Karpas-422 (cell line): ENCODE measurements at regions not wholly inside any gene's neighbourhood (a gene's known extent, or its start where the extent isn't known, plus 50 kb on each side); places are given as distances from the start of the nearest gene placed in this dataset.
"Not testable (repeated sequence)": the region's sequence is repeated elsewhere in the genome, so short reads cannot be mapped to it uniquely, and the experiment has no call there.

Source experiments
- DNase-seq: peaks from one replicate; pipeline ENCODE4 v3.0.0-alpha.2; 2015
- H2AFZ ChIP-seq: fragments of 200-600 bp; sonication (generic); 2 replicates; pipeline ENCODE4 v1.6.1; 2014; ENCODE audit warnings: antibody characterized with exemption, low read length, mixed read lengths
- H3K27ac ChIP-seq: fragments of 200-600 bp; sonication (generic); 2 replicates; pipeline ENCODE4 v1.5.1; 2014; ENCODE audit warnings: mild to moderate bottlenecking, low read length, moderate library complexity
- H3K27me3 ChIP-seq: fragments of 200-600 bp; sonication (generic); 2 replicates; pipeline ENCODE4 v1.6.1; 2014; ENCODE audit warnings: low read length, mixed read lengths
- H3K36me3 ChIP-seq: fragments of 200-600 bp; sonication (generic); 2 replicates; pipeline ENCODE4 v1.6.1; 2014; ENCODE audit warnings: low read length, mixed read lengths; ENCODE audit not compliant: insufficient read depth
- H3K4me1 ChIP-seq: fragments of 200-600 bp; sonication (generic); 2 replicates; pipeline ENCODE4 v1.6.1; 2014; ENCODE audit warnings: mild to moderate bottlenecking, low read length, mixed read lengths
- H3K4me2 ChIP-seq: fragments of 200-600 bp; sonication (generic); 2 replicates; pipeline ENCODE4 v1.6.1; 2014; ENCODE audit warnings: low read length, low read depth, mild to moderate bottlenecking; ENCODE audit not compliant: poor library complexity, severe bottlenecking
- H3K4me3 ChIP-seq: fragments of 200-600 bp; sonication (generic); 2 replicates; pipeline ENCODE4 v1.5.1; 2014; ENCODE audit warnings: mild to moderate bottlenecking, antibody characterized with exemption, low read length, mixed read lengths
- H3K79me2 ChIP-seq: fragments of 200-600 bp; sonication (generic); 2 replicates; pipeline ENCODE4 v1.6.1; 2014; ENCODE audit warnings: mild to moderate bottlenecking, low read length, mixed read lengths
- H3K9ac ChIP-seq: fragments of 200-600 bp; sonication (generic); 2 replicates; pipeline ENCODE4 v1.6.0; 2014; ENCODE audit warnings: low read length
- H3K9me2 ChIP-seq: fragments of 200-600 bp; sonication (generic), shearing (Covaris generic); replicated peaks from 2 replicates; pipeline ENCODE4 v1.6.0; 2014; ENCODE audit warnings: mild to moderate bottlenecking, low read length, moderate library complexity; ENCODE audit not compliant: insufficient read depth
- H3K9me3 ChIP-seq: fragments of 300-700, 200-600 bp; sonication (generic); 2 replicates; pipeline ENCODE4 v1.6.1; 2014; ENCODE audit warnings: low read length, mixed read lengths
- H4K20me1 ChIP-seq: fragments of 200-600 bp; sonication (generic); 2 replicates; pipeline ENCODE4 v1.6.1; 2014; ENCODE audit warnings: mild to moderate bottlenecking, antibody characterized with exemption, low read length, low read depth; ENCODE audit not compliant: insufficient read depth

DNA sequence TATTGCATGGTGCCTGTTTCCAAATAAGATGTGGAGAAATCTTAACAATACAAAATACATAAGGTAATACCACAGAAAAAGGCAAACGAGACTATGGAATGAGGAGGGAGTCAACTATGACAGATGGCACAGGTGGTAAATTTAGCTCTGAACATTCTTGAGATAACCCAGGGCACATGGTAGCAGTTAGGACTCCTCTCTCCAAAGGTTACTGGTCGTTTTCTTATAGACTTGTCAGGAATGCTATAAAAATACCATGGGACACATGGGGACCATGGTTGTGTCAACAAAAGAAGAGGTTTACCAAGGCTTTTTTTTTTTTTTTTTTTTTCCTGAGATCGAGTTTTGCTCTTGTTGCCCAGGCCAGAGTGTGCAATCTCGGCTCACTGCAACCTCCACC, 209.4 kb upstream of the RFX3 start:
- H3K9me2 ChIP-seq = no peaks in the 10 kb centered on the region
- H3K9me3 ChIP-seq = no peaks in the 10 kb centered on the region
- no peak overlapping the region for H3K4me3 ChIP-seq

DNA sequence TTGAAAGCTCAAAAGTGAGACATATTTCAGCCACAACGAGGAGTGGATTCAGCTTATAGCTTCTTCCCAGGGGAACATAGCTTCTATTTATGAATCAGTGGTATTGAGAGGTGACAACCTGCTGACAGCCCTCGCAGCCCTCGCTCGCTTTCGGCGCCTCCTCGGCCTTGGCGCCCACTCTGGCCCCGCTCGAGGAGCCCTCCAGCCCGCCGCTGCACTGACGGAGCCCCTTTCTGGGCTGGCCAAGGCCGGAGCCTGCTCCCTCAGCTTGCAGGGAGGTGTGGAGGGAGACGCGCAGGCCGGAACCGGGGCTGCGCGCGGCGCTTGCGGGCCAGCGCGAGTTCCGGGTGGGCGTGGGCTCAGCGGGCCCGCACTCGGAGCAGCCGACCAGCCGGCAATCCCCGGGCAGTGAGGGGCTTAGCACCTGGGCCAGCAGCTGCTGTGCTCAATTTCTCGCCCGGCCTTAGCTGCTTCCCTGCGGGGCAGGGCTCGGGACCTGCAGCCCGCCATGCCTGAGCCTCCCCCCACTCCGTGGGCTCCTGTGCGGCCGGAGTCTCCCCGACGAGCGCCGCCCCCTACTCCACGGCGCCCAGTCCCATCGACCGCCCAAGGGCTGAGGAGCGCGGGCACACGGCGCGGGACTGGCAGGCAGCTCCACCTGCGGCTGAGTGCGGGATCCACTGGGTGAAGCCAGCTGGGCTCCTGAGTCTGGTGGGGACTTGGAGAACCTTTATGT, 207.9 kb upstream of the RFX3 start:
- H3K4me3 ChIP-seq, H3K79me2 ChIP-seq, H3K9ac ChIP-seq, H3K27ac ChIP-seq, H3K36me3 ChIP-seq, H4K20me1 ChIP-seq, H3K4me1 ChIP-seq, H3K9me2 ChIP-seq, DNase-seq, H3K27me3 ChIP-seq, H2AFZ ChIP-seq, H3K9me3 ChIP-seq, H3K4me2 ChIP-seq: not testable (repeated sequence)

More for the DNA sequence above, 209.4 kb upstream of the RFX3 start:
- Histone ChIP-seq H2AFZ (no peak overlapping the region), H3K36me3 (no peaks in the 10 kb centered on the region), H4K20me1 (no peaks in the 10 kb centered on the region), H3K4me2 (no peak overlapping the region), H3K79me2 (no peaks in the 10 kb centered on the region), H3K4me1 (peaks cover 6% of the 10 kb centered on the region), H3K27me3 (no peaks in the 10 kb centered on the region), H3K9ac (no peak overlapping the region), H3K27ac (no peak overlapping the region)
- DNase-seq = no peak

DNA sequence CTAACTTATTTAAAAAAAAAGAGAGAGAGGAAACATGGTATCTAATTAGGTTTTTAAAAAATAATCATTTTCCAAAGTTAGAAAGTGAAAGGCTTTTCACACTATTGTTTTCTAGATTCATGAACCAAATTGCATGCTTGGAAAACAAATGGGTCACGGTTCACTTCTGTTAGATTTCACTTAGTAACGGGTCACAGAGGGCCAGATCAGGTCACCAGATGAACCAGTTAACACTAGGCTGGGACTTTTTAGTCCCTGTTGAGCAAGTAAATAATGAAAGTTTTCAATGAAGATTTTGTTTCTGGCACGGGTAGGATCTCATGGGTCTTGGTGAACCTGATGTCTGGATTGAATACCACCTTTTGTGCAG, 207.2 kb upstream of the RFX3 start:
- Histone ChIP-seq H4K20me1 (no peaks in the 10 kb centered on the region), H3K79me2 (no peaks in the 10 kb centered on the region), H2AFZ (no peak overlapping the region), H3K9ac (no peak overlapping the region), H3K4me2 (peak overlapping the region; percentile 74), H3K4me3 (no peak overlapping the region), H3K9me3 (no peaks in the 10 kb centered on the region), H3K9me2 (no peaks in the 10 kb centered on the region), H3K36me3 (no peaks in the 10 kb centered on the region), H3K4me1 (peaks cover 6% of the 10 kb centered on the region), H3K27me3 (no peaks in the 10 kb centered on the region), H3K27ac (no peak overlapping the region)
- DNase-seq = no peak

DNA sequence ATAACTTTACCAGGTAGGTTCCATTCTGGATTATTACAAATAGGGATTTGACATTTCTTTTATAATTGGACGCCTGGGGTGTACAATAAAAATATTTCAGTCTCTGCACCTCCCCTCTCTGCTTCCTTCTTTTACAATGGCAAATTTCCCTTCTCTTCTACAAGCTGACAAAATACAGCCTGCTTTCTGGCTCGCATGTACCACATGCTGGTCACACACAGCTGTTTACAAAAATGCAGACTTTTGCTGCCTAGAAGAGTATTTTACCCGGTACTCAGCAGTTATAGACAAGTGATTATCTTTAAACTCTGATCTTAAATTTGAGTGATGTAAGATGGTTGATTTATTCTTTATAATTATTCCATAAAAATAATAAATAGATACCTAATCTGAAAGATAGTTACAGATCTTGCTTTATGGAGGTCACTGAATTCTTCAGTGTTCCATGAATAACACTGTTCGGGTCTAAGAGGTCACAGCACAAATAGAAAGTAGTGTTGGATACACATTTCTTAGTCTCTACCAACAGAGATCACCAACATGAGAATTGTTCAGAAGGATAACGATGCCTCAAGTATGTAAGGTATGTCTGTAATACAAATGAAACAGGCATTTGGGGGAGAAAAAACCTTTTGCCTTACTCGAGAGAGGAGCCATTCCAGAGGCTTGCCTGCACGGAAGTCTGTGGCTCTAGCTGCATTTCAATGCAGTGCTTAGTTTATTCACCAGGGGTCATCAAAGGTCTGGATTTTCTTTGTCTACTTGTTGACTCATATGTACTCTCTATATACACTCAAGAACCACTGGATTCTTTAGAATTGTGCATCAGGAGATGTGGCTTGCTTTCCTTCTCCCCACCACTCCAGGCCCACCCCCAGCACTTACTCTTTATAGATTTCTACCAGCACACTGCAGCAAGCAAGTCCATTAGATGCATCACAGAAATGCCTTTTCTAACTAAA, 206.6 kb upstream of the RFX3 start:
- peak overlapping the region; percentile 74 for H3K4me2 ChIP-seq
- no peaks in the 10 kb centered on the region for H3K9me2 ChIP-seq
- DNase-seq = peak; percentile 88
- no peaks in the 10 kb centered on the region for H4K20me1 ChIP-seq
- H3K9ac ChIP-seq = peak overlapping the region; percentile 55
- H3K4me3 ChIP-seq = peak overlapping the region; percentile 55
- no peaks in the 10 kb centered on the region for H3K79me2 ChIP-seq
- H3K27ac ChIP-seq = no peak overlapping the region
- H2AFZ ChIP-seq = peak overlapping the region; percentile 97
- no peaks in the 10 kb centered on the region for H3K36me3 ChIP-seq
- peaks cover 6% of the 10 kb centered on the region for H3K4me1 ChIP-seq
- H3K27me3 ChIP-seq = no peaks in the 10 kb centered on the region
- H3K9me3 ChIP-seq = no peaks in the 10 kb centered on the region

DNA sequence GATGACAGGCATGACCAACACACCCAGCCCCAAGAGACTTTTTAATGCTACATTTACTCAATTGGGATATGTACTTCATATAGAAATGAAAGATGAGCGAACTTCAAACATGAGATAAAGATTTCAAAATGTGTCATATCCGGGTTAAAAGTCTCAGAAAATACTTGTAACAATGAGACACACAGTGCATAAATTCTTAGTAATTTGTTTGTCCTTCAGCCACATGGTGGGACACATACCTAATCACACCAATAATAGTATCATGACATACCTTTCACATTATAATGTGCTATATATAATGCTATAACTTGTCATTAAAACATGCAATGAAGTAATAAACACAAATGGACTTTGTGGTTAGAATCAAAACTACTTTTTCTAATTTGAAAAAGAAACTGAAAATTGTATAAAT, 204.7 kb upstream of the RFX3 start:
- Histone ChIP-seq H3K36me3 (no peaks in the 10 kb centered on the region), H4K20me1 (no peaks in the 10 kb centered on the region), H2AFZ (no peak overlapping the region), H3K9ac (no peak overlapping the region), H3K4me3 (no peak overlapping the region), H3K9me3 (no peaks in the 10 kb centered on the region), H3K9me2 (no peaks in the 10 kb centered on the region), H3K27me3 (no peaks in the 10 kb centered on the region), H3K4me1 (peaks cover 6% of the 10 kb centered on the region), H3K27ac (no peak overlapping the region), H3K79me2 (no peaks in the 10 kb centered on the region), H3K4me2 (no peak overlapping the region)
- DNase-seq = no peak

DNA sequence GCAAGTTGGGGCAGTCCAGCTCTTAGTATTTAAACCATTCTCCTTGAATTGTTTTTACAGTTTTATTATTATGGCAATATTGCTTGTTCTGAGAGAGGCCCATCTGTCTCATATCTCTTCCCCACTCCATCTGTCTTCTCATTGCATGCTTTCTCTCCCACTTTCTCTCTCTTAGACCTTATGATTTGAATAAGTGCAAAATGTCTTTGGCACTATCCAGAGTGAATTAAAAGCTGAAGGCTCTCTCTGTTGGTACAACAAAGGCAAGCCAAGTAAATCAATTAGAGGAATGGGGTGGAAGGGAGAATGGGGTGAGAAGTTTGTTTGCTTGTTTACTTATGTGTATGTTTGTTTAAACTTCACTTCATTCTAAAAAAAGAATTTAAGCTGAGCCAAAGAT, 195.3 kb upstream of the RFX3 start:
- no peaks in the 10 kb centered on the region for H3K9me3 ChIP-seq
- H3K36me3 ChIP-seq = no peaks in the 10 kb centered on the region
- H3K4me2 ChIP-seq = no peak overlapping the region
- no peak overlapping the region for H3K27ac ChIP-seq
- H3K9ac ChIP-seq = no peak overlapping the region
- DNase-seq = no peak
- no peaks in the 10 kb centered on the region for H3K9me2 ChIP-seq
- H3K27me3 ChIP-seq = no peaks in the 10 kb centered on the region
- no peaks in the 10 kb centered on the region for H4K20me1 ChIP-seq
- H3K79me2 ChIP-seq = no peaks in the 10 kb centered on the region
- no peak overlapping the region for H3K4me3 ChIP-seq
- no peaks in the 10 kb centered on the region; the same call in 1 of the 2 replicates for H3K4me1 ChIP-seq
- no peak overlapping the region for H2AFZ ChIP-seq

DNA sequence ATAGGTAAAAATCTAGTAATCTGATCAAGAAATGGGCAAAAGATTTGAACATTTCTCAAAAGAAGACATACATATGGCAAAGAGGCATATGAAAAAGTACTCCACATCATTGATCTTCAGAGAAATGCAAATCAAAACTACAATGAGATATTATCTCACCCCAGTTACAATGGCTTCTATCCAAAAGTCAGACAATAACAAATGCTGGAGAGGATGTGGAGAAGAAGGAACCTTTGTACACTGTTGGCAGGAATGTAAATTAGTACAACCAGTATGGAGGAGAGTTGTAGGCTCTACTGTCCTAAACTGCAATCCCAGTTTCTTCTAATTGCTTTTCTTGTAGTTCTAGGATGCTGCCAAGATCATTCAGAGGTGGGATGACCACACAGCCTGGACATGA, 193.5 kb upstream of the RFX3 start:
- DNase-seq = no peak
- Histone ChIP-seq H4K20me1 (no peaks in the 10 kb centered on the region), H3K9me3 (no peaks in the 10 kb centered on the region), H3K4me2 (no peak overlapping the region), H3K27me3 (no peaks in the 10 kb centered on the region), H3K79me2 (no peaks in the 10 kb centered on the region), H3K27ac (no peak overlapping the region), H3K9ac (no peak overlapping the region), H3K36me3 (no peaks in the 10 kb centered on the region), H3K4me3 (no peak overlapping the region), H3K4me1 (no peaks in the 10 kb centered on the region), H3K9me2 (no peaks in the 10 kb centered on the region), H2AFZ (no peak overlapping the region)

DNA sequence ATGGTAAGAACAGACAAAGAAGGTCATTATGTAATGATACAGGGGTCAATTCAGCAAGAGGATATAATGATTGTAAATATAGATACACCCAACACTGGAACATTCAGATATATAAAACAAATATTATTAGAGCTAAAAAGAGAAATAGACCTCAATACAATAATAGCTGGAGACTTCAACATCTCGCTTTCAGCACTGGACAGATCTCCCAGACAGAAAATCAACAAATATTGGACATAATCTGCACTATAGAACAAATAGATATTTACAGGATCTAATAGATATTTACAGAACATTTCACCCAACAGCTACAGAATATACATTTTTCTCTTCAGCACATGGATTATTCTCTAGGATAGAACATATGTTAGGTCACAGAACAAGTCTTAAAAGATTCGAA, 190.6 kb upstream of the RFX3 start:
- Histone ChIP-seq H3K9me3 (no peaks in the 10 kb centered on the region), H2AFZ (no peak overlapping the region), H4K20me1 (no peaks in the 10 kb centered on the region), H3K4me3 (no peak overlapping the region), H3K79me2 (no peaks in the 10 kb centered on the region), H3K9ac (no peak overlapping the region), H3K36me3 (no peaks in the 10 kb centered on the region), H3K9me2 (no peaks in the 10 kb centered on the region), H3K4me2 (no peak overlapping the region), H3K4me1 (no peaks in the 10 kb centered on the region), H3K27me3 (no peaks in the 10 kb centered on the region), H3K27ac (no peak overlapping the region)
- DNase-seq = no peak
